ENCODE measurements at regions not wholly inside any gene's neighbourhood (a gene's known extent, or its start where the extent isn't known, plus 50 kb on each side); places are given as distances from the start of the nearest gene placed in this dataset.

DNA sequence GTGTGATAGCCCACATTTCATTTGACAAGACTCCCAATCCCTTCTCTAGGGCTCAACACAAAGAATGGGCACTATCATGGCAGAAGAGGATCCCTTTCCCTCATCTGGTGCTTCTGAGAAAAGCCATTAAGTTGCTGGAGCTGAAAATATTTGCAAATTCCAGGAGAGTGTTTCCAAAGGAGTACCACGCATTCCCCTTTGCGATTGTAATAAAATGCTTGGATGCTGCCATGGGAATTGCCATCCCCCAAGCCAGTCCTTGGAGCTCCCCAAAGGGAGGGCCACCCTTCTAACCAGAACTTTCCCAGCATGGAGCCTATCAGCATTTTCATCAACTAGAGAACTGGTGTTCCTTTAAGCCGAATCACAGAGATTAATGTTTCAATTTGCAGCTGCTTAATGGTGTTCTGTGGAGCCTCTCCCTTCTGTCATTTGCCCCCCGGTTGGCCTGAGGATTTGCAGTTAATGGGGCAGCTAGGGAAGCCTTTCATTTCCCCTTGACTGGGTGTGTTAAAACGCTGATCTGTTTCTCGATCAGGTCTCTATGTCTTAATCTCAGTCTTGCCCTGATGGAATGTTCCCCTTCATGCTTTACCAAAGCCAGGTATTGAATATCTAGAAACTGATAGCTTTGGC lies 133.0 kb downstream of the ENC1 start:
- Histone ChIP-seq H3K27ac (ENCODE audit: low read depth, low read length, poor library complexity, severe bottlenecking) (no peak overlapping the region), H3K9me3 (ENCODE audit: low read depth, low read length, poor library complexity, severe bottlenecking) (no peaks in the 10 kb centered on the region), H3K27me3 (replicated peaks; ENCODE audit: insufficient read depth, low read depth, low read length, poor library complexity) (no peaks in the 10 kb centered on the region), H3K4me1 (ENCODE audit: insufficient read depth, low read length, poor library complexity, severe bottlenecking) (peaks cover 4% of the 10 kb centered on the region), H3K36me3 (ENCODE audit: insufficient read depth, low read length, poor library complexity, severe bottlenecking) (no peaks in the 10 kb centered on the region), H3K4me3 (ENCODE audit: low read depth, low read length, poor library complexity, severe bottlenecking) (no peak overlapping the region)
- intact Hi-C loops (cut with micrococcal nuclease; ENCODE audit: unreplicated experiment), result no loop called here
- no peak for DNase-seq (ENCODE audit: low spot score)
- BruUV-seq (replicated peaks), result no TSS peak
- TF ChIP-seq, protein P1, sequence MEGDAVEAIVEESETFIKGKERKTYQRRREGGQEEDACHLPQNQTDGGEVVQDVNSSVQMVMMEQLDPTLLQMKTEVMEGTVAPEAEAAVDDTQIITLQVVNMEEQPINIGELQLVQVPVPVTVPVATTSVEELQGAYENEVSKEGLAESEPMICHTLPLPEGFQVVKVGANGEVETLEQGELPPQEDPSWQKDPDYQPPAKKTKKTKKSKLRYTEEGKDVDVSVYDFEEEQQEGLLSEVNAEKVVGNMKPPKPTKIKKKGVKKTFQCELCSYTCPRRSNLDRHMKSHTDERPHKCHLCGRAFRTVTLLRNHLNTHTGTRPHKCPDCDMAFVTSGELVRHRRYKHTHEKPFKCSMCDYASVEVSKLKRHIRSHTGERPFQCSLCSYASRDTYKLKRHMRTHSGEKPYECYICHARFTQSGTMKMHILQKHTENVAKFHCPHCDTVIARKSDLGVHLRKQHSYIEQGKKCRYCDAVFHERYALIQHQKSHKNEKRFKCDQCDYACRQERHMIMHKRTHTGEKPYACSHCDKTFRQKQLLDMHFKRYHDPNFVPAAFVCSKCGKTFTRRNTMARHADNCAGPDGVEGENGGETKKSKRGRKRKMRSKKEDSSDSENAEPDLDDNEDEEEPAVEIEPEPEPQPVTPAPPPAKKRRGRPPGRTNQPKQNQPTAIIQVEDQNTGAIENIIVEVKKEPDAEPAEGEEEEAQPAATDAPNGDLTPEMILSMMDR (conservative IDR thresholded peaks at IDR 0.05; ENCODE audit: low read depth, low read length), result no peak
- no peak for TF ChIP-seq EZH2 (IDR thresholded peaks at IDR 0.05; ENCODE audit: borderline replicate concordance, low read depth, low read length, poor library complexity, severe bottlenecking)
- ChIA-PET CTCF (no interaction called here), POLR2A (ENCODE audit: low non-redundant PET) (no interaction called here)

DNA sequence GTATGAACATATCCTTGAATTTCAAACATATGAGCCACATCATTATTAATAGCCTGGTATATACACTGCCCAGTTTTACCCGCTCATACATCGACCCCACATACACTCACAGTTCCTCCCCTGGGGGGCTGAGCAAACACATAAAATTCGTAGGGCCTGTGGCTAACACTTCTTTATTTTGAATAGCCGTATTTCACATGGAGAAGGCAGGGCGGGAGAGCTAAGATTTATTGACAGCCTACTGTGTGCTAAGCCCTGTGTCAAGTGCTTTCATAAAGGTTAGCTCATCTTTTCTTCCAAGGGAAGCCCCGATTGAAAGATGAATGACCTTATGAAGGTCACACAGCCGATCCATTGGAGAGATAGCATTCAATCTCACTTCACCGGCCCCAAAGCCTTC lies 134.4 kb downstream of the ENC1 start:
- POLR2A ChIA-PET (ENCODE audit: low non-redundant PET), result no interaction called here
- no peaks in the 10 kb centered on the region for H3K9me3 ChIP-seq (ENCODE audit: low read depth, low read length, poor library complexity, severe bottlenecking)
- no TSS peak for BruUV-seq (replicated peaks)
- CTCF ChIA-PET, result no interaction called here
- no peaks in the 10 kb centered on the region for H3K27me3 ChIP-seq (replicated peaks; ENCODE audit: insufficient read depth, low read depth, low read length, poor library complexity)
- peaks cover 4% of the 10 kb centered on the region for H3K4me1 ChIP-seq (ENCODE audit: insufficient read depth, low read length, poor library complexity, severe bottlenecking)
- no peaks in the 10 kb centered on the region for H3K36me3 ChIP-seq (ENCODE audit: insufficient read depth, low read length, poor library complexity, severe bottlenecking)
- DNase-seq (ENCODE audit: low spot score), result no peak
- H3K4me3 ChIP-seq (ENCODE audit: low read depth, low read length, poor library complexity, severe bottlenecking), result no peak overlapping the region
- intact Hi-C loops (cut with micrococcal nuclease; ENCODE audit: unreplicated experiment), result no loop called here
- no peak for TF ChIP-seq EZH2 (IDR thresholded peaks at IDR 0.05; ENCODE audit: borderline replicate concordance, low read depth, low read length, poor library complexity, severe bottlenecking)
- TF ChIP-seq, protein P1 (conservative IDR thresholded peaks at IDR 0.05; ENCODE audit: low read depth, low read length), result no peak
- H3K27ac ChIP-seq (ENCODE audit: low read depth, low read length, poor library complexity, severe bottlenecking), result no peak overlapping the region

DNA sequence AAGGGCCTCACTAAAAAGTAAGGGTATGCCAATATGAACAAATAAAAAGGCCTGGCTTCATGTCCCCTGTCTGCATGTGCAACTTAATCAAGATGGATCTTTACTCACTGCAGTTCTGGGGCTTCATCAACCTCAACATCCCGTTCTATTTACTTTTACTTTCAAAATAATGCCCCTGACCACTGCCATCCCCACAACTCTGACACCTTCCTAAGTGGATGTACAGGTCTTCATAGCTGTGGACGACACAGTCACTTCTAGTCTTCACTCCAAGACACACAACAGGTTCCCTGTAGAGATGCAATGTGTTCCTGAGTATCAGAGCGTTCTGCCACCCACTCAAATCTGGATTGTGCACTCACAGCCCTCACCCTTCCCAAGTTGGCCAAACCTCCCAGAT lies 136.1 kb downstream of the ENC1 start:
- no peak for DNase-seq (ENCODE audit: low spot score)
- ChIA-PET CTCF (no interaction called here), POLR2A (ENCODE audit: low non-redundant PET) (no interaction called here)
- H3K27me3 ChIP-seq (replicated peaks; ENCODE audit: insufficient read depth, low read depth, low read length, poor library complexity), result no peaks in the 10 kb centered on the region
- no peaks in the 10 kb centered on the region for H3K36me3 ChIP-seq (ENCODE audit: insufficient read depth, low read length, poor library complexity, severe bottlenecking)
- no peaks in the 10 kb centered on the region for H3K9me3 ChIP-seq (ENCODE audit: low read depth, low read length, poor library complexity, severe bottlenecking)
- H3K4me3 ChIP-seq (ENCODE audit: low read depth, low read length, poor library complexity, severe bottlenecking), result no peak overlapping the region
- intact Hi-C loops (cut with micrococcal nuclease; ENCODE audit: unreplicated experiment), result no loop called here
- no peak for TF ChIP-seq EZH2 (IDR thresholded peaks at IDR 0.05; ENCODE audit: borderline replicate concordance, low read depth, low read length, poor library complexity, severe bottlenecking)
- TF ChIP-seq, protein P1 (conservative IDR thresholded peaks at IDR 0.05; ENCODE audit: low read depth, low read length), result no peak
- BruUV-seq (replicated peaks), result no TSS peak
- no peak overlapping the region for H3K27ac ChIP-seq (ENCODE audit: low read depth, low read length, poor library complexity, severe bottlenecking)
- peaks cover 4% of the 10 kb centered on the region for H3K4me1 ChIP-seq (ENCODE audit: insufficient read depth, low read length, poor library complexity, severe bottlenecking)
